GM10266 (cell line): ENCODE measurements at regions not wholly inside any gene's neighbourhood (a gene's known extent, or its start where the extent isn't known, plus 50 kb on each side); places are given as distances from the start of the nearest gene placed in this dataset.

Experiments
- DNase-seq: peaks from one replicate; pipeline ENCODE4 v3.0.0; 2012; ENCODE audit errors: extremely low spot score
- CTCF ChIP-seq: IDR thresholded peaks from 2 replicates; pipeline ENCODE4 v1.5.1; 2012; ENCODE audit warnings: mild to moderate bottlenecking, low read depth; ENCODE audit not compliant: control insufficient read depth, insufficient read depth; ENCODE audit errors: missing control alignments

GRCh38 chr11:91158891-91159537, 936.2 kb upstream of the CHORDC1 start:
- DNase-seq = no peak

GRCh38 chr11:91158297-91158696, 935.4 kb upstream of the CHORDC1 start:
- no peak for DNase-seq
- TF ChIP-seq CTCF = no peak

More at GRCh38 chr11:91158891-91159537, 936.2 kb upstream of the CHORDC1 start:
- TF ChIP-seq CTCF = no peak

- no peak for TF ChIP-seq CTCF
- DNase-seq = no peak
These were observed 933.2 kb upstream of the CHORDC1 start for GRCh38 chr11:91156041-91156440.

GRCh38 chr11:91147885-91148284, 925.0 kb upstream of the CHORDC1 start:
- no peak for TF ChIP-seq CTCF
- DNase-seq = no peak

GRCh38 chr11:91141655-91142054, 918.8 kb upstream of the CHORDC1 start:
- no peak for DNase-seq
- no peak for TF ChIP-seq CTCF

- no peak for DNase-seq
- TF ChIP-seq CTCF = no peak
These were observed 913.8 kb upstream of the CHORDC1 start for GRCh38 chr11:91136631-91137030.

- TF ChIP-seq CTCF = no peak
- DNase-seq = no peak
These were observed 910.5 kb upstream of the CHORDC1 start for GRCh38 chr11:91133361-91133760.
